Hematopoietic multipotent progenitor cell (in vitro differentiated cells): ENCODE measurements at regions not wholly inside any gene's neighbourhood (a gene's known extent, or its start where the extent isn't known, plus 50 kb on each side); places are given as distances from the start of the nearest gene placed in this dataset.

Experiments used
- DNase-seq, 3 donors: peaks; one replicate each; pipeline ENCODE4 v3.0.0-alpha.2; 2011 to 2015; ENCODE audit warnings: low read depth in 2 of 3, low spot score in 2 of 3

- DNase-seq = no peak
Observed at GRCh38 chr1:87219141-87219540, 109.5 kb upstream of the LMO4 start.

- no peak for DNase-seq
Observed at GRCh38 chr1:87219626-87220025, 109.1 kb upstream of the LMO4 start.

- DNase-seq = no peak
Observed at GRCh38 chr1:87220993-87221392, 107.7 kb upstream of the LMO4 start.

- no peak for DNase-seq
Observed at GRCh38 chr1:87224201-87224600, 104.5 kb upstream of the LMO4 start.

GRCh38 chr1:87225171-87225570 is 103.5 kb upstream of the LMO4 start:
- no peak for DNase-seq

- DNase-seq = peak in 1 of 3 donors; percentile 51
Observed at GRCh38 chr1:87226341-87226760, 102.3 kb upstream of the LMO4 start.

- no peak for DNase-seq
Observed at GRCh38 chr1:87227651-87228050, 101.0 kb upstream of the LMO4 start.

- DNase-seq = no peak
Observed at GRCh38 chr1:87230501-87230900, 98.2 kb upstream of the LMO4 start.

- DNase-seq = peak in 2 of 3 donors; percentile 15 to 63
Observed at GRCh38 chr1:87231703-87232367, 96.8 kb upstream of the LMO4 start.

GRCh38 chr1:87236585-87236984 is 92.1 kb upstream of the LMO4 start:
- no peak for DNase-seq

GRCh38 chr1:87239997-87240605 is 88.6 kb upstream of the LMO4 start:
- no peak for DNase-seq

GRCh38 chr1:87240661-87241285 is 87.9 kb upstream of the LMO4 start:
- DNase-seq = no peak

- no peak for DNase-seq
Observed at GRCh38 chr1:87242445-87243185, 86.1 kb upstream of the LMO4 start.

- no peak for DNase-seq
Observed at GRCh38 chr1:87243573-87243972, 85.1 kb upstream of the LMO4 start.

- DNase-seq = no peak
Observed at GRCh38 chr1:87246436-87246835, 82.2 kb upstream of the LMO4 start.

- DNase-seq = no peak
Observed at GRCh38 chr1:87249803-87250202, 78.9 kb upstream of the LMO4 start.

- DNase-seq = no peak
Observed at GRCh38 chr1:87250336-87250735, 78.3 kb upstream of the LMO4 start.

- no peak for DNase-seq
Observed at GRCh38 chr1:87252406-87252805, 76.3 kb upstream of the LMO4 start.

GRCh38 chr1:87262688-87263087 is 66.0 kb upstream of the LMO4 start:
- DNase-seq = no peak

- DNase-seq = no peak
Observed at GRCh38 chr1:87263281-87263680, 65.4 kb upstream of the LMO4 start.

GRCh38 chr1:87263785-87264184 is 64.9 kb upstream of the LMO4 start:
- DNase-seq = no peak

- no peak for DNase-seq
Observed at GRCh38 chr1:87264976-87265375, 63.7 kb upstream of the LMO4 start.
